HL-60 (cell line): ENCODE measurements at regions not wholly inside any gene's neighbourhood (a gene's known extent, or its start where the extent isn't known, plus 50 kb on each side); places are given as distances from the start of the nearest gene placed in this dataset.

Experiments
- DNase-seq, 2 experiments: peaks; one replicate each; pipeline ENCODE4 v3.0.0-alpha.2; 2010 to 2020; ENCODE audit warnings: low read depth in 1 of 2, low spot score in 1 of 2
- H3K27ac ChIP-seq: fragments of 250-450 bp; sonication (Bioruptor Pico); replicated peaks from 2 replicates; pipeline ENCODE4 v1.5.1; 2020; ENCODE audit warnings: mild to moderate bottlenecking, moderate library complexity
- H3K27me3 ChIP-seq: fragments of 250-450 bp; sonication (Bioruptor Pico); 2 replicates; pipeline ENCODE4 v1.5.1; 2021; ENCODE audit warnings: mild to moderate bottlenecking, moderate library complexity; ENCODE audit not compliant: insufficient read depth, poor library complexity, severe bottlenecking
- H3K4me3 ChIP-seq: replicated peaks from 2 replicates; pipeline ENCODE4 v1.5.1; 2011; ENCODE audit warnings: mild to moderate bottlenecking, control low read depth, low read length; ENCODE audit not compliant: insufficient read depth
- GABPA ChIP-seq: IDR thresholded peaks from 2 replicates; pipeline ENCODE4 v1.6.1; 2012; ENCODE audit warnings: low read depth
- POLR2AphosphoS5 ChIP-seq: IDR thresholded peaks from 2 replicates; pipeline ENCODE4 v1.6.1; 2012; ENCODE audit warnings: low read depth
- SPI1 ChIP-seq: IDR thresholded peaks from 2 replicates; pipeline ENCODE4 v1.6.1; 2012; ENCODE audit warnings: low read depth, mild to moderate bottlenecking, borderline replicate concordance
- TF ChIP-seq, protein P1 (sequence below): IDR thresholded peaks from one replicate; pipeline ENCODE4 v1.5.1; 2011; ENCODE audit warnings: low read length, control low read depth, inconsistent platforms; ENCODE audit not compliant: insufficient read depth
- TF ChIP-seq, protein P2 (sequence below): IDR thresholded peaks from 2 replicates; pipeline ENCODE4 v1.6.1; 2012; ENCODE audit warnings: low read depth; ENCODE audit not compliant: insufficient replicate concordance

DNA sequence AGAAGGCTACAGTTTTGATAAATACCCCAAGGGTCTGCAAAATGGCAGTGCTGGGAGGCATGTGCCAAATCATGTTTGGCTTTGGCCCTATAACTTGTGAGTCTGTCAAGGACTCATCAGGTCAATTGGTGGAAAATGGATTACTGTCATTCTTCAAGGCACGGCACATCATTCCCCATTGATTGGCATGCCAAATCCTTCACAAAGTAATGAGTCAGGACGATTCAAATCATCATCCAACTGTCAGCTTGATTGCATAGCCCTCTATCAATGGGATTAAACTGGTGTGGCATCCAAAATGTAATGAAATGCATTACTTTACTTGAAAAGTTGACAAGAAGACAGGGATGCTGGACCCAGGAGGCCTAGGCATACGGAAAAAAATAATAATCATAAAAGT is 441.6 kb upstream of the PIK3C3 start:
- H3K27me3 ChIP-seq = no peaks in the 10 kb centered on the region
- no peak overlapping the region for H3K27ac ChIP-seq
- no peak for TF ChIP-seq GABPA
- TF ChIP-seq, protein P1, sequence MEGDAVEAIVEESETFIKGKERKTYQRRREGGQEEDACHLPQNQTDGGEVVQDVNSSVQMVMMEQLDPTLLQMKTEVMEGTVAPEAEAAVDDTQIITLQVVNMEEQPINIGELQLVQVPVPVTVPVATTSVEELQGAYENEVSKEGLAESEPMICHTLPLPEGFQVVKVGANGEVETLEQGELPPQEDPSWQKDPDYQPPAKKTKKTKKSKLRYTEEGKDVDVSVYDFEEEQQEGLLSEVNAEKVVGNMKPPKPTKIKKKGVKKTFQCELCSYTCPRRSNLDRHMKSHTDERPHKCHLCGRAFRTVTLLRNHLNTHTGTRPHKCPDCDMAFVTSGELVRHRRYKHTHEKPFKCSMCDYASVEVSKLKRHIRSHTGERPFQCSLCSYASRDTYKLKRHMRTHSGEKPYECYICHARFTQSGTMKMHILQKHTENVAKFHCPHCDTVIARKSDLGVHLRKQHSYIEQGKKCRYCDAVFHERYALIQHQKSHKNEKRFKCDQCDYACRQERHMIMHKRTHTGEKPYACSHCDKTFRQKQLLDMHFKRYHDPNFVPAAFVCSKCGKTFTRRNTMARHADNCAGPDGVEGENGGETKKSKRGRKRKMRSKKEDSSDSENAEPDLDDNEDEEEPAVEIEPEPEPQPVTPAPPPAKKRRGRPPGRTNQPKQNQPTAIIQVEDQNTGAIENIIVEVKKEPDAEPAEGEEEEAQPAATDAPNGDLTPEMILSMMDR = no peak
- TF ChIP-seq, protein P2, sequence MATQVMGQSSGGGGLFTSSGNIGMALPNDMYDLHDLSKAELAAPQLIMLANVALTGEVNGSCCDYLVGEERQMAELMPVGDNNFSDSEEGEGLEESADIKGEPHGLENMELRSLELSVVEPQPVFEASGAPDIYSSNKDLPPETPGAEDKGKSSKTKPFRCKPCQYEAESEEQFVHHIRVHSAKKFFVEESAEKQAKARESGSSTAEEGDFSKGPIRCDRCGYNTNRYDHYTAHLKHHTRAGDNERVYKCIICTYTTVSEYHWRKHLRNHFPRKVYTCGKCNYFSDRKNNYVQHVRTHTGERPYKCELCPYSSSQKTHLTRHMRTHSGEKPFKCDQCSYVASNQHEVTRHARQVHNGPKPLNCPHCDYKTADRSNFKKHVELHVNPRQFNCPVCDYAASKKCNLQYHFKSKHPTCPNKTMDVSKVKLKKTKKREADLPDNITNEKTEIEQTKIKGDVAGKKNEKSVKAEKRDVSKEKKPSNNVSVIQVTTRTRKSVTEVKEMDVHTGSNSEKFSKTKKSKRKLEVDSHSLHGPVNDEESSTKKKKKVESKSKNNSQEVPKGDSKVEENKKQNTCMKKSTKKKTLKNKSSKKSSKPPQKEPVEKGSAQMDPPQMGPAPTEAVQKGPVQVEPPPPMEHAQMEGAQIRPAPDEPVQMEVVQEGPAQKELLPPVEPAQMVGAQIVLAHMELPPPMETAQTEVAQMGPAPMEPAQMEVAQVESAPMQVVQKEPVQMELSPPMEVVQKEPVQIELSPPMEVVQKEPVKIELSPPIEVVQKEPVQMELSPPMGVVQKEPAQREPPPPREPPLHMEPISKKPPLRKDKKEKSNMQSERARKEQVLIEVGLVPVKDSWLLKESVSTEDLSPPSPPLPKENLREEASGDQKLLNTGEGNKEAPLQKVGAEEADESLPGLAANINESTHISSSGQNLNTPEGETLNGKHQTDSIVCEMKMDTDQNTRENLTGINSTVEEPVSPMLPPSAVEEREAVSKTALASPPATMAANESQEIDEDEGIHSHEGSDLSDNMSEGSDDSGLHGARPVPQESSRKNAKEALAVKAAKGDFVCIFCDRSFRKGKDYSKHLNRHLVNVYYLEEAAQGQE = no peak
- no peak for TF ChIP-seq SPI1
- TF ChIP-seq POLR2AphosphoS5 = no peak
- DNase-seq = no peak
- no peak overlapping the region for H3K4me3 ChIP-seq

DNA sequence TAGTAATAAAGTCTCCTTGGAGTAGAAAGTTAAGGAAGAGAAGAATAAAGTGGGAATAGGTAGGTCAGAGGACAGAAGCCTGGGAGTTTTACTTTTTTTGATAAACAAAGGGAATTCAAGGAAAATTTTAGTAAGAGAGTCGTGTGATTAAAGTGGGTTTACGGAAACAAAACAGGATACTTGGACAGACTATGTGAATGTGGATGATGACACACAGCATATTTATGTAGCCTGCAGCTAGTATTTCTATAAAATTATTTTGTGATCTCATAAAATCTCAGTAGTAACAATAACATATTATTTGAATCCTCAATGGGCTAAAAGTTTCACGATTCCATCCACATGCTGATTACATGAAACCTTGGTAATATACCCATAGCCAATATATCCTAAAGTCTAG is 450.7 kb upstream of the PIK3C3 start:
- Histone ChIP-seq H3K27ac (no peak overlapping the region), H3K27me3 (peaks cover 2% of the 10 kb centered on the region), H3K4me3 (no peak overlapping the region)
- TF ChIP-seq POLR2AphosphoS5 (no peak), SPI1 (no peak), GABPA (no peak)
- TF ChIP-seq, protein P2 = no peak
- TF ChIP-seq, protein P1 = no peak
- no peak for DNase-seq

DNA sequence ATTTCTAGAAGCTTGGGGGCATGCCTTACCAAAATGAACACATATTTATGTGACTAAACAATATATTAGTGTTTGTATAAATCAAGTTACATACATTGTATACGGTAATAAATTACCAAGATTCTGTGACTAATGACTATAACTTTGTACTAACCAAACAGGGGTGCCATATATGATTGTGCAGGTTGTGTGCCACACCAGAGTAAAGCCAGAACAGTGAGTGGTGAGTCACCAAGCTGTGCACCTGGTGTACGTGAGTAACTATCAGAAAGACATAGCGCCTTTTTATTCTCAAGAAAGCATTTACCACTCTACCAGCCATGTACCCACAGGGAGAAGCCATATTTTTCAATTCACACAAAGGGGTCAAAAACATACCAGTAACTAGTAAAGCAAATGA is 453.2 kb upstream of the PIK3C3 start:
- no peak for TF ChIP-seq POLR2AphosphoS5
- TF ChIP-seq GABPA = no peak
- TF ChIP-seq, protein P2 = no peak
- no peak for TF ChIP-seq SPI1
- TF ChIP-seq, protein P1 = no peak
- no peak overlapping the region for H3K4me3 ChIP-seq
- H3K27me3 ChIP-seq = peaks cover 2% of the 10 kb centered on the region
- H3K27ac ChIP-seq = no peak overlapping the region
- DNase-seq = no peak
